HG03565 (cell line): ENCODE measurements at regions not wholly inside any gene's neighbourhood (a gene's known extent, or its start where the extent isn't known, plus 50 kb on each side); places are given as distances from the start of the nearest gene placed in this dataset.
"Not testable (repeated sequence)": the region's sequence is repeated elsewhere in the genome, so short reads cannot be mapped to it uniquely, and the experiment has no call there.

Experiments
- ATAC-seq: cut with Tn5 transposase; IDR thresholded peaks from one replicate; pipeline ENCODE4 v1.9.1; 2021; ENCODE audit warnings: mild to moderate bottlenecking, moderate library complexity; ENCODE audit not compliant: unreplicated experiment

- no peak for ATAC-seq
Measured at GRCh38 chr18:70414315-70414900, 125.6 kb downstream of the SOCS6 start.

GRCh38 chr18:70413455-70413854 lies 124.6 kb downstream of the SOCS6 start:
- ATAC-seq, result no peak

- no peak for ATAC-seq
Measured at GRCh38 chr18:70411876-70412435, 123.1 kb downstream of the SOCS6 start.

GRCh38 chr18:70411307-70411706 lies 122.5 kb downstream of the SOCS6 start:
- ATAC-seq, result no peak

- ATAC-seq, result no peak
Measured at GRCh38 chr18:70405052-70405451, 116.2 kb downstream of the SOCS6 start.

- no peak for ATAC-seq
Measured at GRCh38 chr18:70400476-70400875, 111.6 kb downstream of the SOCS6 start.

GRCh38 chr18:70398076-70398475 lies 109.2 kb downstream of the SOCS6 start:
- ATAC-seq, result no peak

GRCh38 chr18:70397259-70397925 lies 108.5 kb downstream of the SOCS6 start:
- no peak for ATAC-seq

GRCh38 chr18:70395771-70396170 lies 106.9 kb downstream of the SOCS6 start:
- ATAC-seq, result not testable (repeated sequence)

GRCh38 chr18:70394672-70395071 lies 105.8 kb downstream of the SOCS6 start:
- ATAC-seq, result no peak

GRCh38 chr18:70390371-70391090 lies 101.7 kb downstream of the SOCS6 start:
- ATAC-seq, result no peak

- ATAC-seq, result not testable (repeated sequence)
Measured at GRCh38 chr18:70389036-70389435, 100.2 kb downstream of the SOCS6 start.

GRCh38 chr18:70387027-70387426 lies 98.2 kb downstream of the SOCS6 start:
- no peak for ATAC-seq

- ATAC-seq, result no peak
Measured at GRCh38 chr18:70386582-70386981, 97.7 kb downstream of the SOCS6 start.

GRCh38 chr18:70385474-70385873 lies 96.6 kb downstream of the SOCS6 start:
- no peak for ATAC-seq

- no peak for ATAC-seq
Measured at GRCh38 chr18:70384181-70384790, 95.4 kb downstream of the SOCS6 start.

GRCh38 chr18:70382992-70383717 lies 94.3 kb downstream of the SOCS6 start:
- no peak for ATAC-seq

- ATAC-seq, result no peak
Measured at GRCh38 chr18:70382017-70382416, 93.2 kb downstream of the SOCS6 start.

GRCh38 chr18:70380915-70381896 lies 92.4 kb downstream of the SOCS6 start:
- peak; percentile 49 for ATAC-seq
